ENCODE measurements at regions not wholly inside any gene's neighbourhood (a gene's known extent, or its start where the extent isn't known, plus 50 kb on each side); places are given as distances from the start of the nearest gene placed in this dataset.

GRCh38 chr2:43098539-43098938, 127.9 kb downstream of the ZFP36L2 start:
- TF ChIP-seq POLR2A (IDR thresholded peaks at IDR 0.05; ENCODE audit: extremely low read depth, insufficient read length) (no peak), MAX (IDR thresholded peaks at IDR 0.05; ENCODE audit: low read depth, low read length) (no peak), MYC (IDR thresholded peaks at IDR 0.05; ENCODE audit: low read depth, low read length) (no peak), CTCF (IDR thresholded peaks at IDR 0.05; ENCODE audit: low read depth, low read length) (no peak)
- no peak overlapping the region for H3K4me3 ChIP-seq (ENCODE audit: low read depth, low read length)
- DNase-seq (ENCODE audit: low read depth), result no peak

- DNase-seq (ENCODE audit: low read depth), result peak; percentile 46
- H3K4me3 ChIP-seq (ENCODE audit: low read depth, low read length), result no peak overlapping the region
- no peak for TF ChIP-seq POLR2A (IDR thresholded peaks at IDR 0.05; ENCODE audit: extremely low read depth, insufficient read length)
- TF ChIP-seq MAX (IDR thresholded peaks at IDR 0.05; ENCODE audit: low read depth, low read length), result no peak
- TF ChIP-seq MYC (IDR thresholded peaks at IDR 0.05; ENCODE audit: low read depth, low read length), result no peak
- no peak for TF ChIP-seq CTCF (IDR thresholded peaks at IDR 0.05; ENCODE audit: low read depth, low read length)
Observed at GRCh38 chr2:43097644-43098408, 128.6 kb downstream of the ZFP36L2 start.

- no peak for TF ChIP-seq MYC (IDR thresholded peaks at IDR 0.05; ENCODE audit: low read depth, low read length)
- no peak for TF ChIP-seq POLR2A (IDR thresholded peaks at IDR 0.05; ENCODE audit: extremely low read depth, insufficient read length)
- TF ChIP-seq MAX (IDR thresholded peaks at IDR 0.05; ENCODE audit: low read depth, low read length), result no peak
- TF ChIP-seq CTCF (IDR thresholded peaks at IDR 0.05; ENCODE audit: low read depth, low read length), result no peak
- H3K4me3 ChIP-seq (ENCODE audit: low read depth, low read length), result no peak overlapping the region
- DNase-seq (ENCODE audit: low read depth), result no peak
Observed at GRCh38 chr2:43095533-43096295, 130.7 kb downstream of the ZFP36L2 start.

- no peak for DNase-seq (ENCODE audit: low read depth)
- TF ChIP-seq POLR2A (IDR thresholded peaks at IDR 0.05; ENCODE audit: extremely low read depth, insufficient read length), result no peak
- no peak for TF ChIP-seq MAX (IDR thresholded peaks at IDR 0.05; ENCODE audit: low read depth, low read length)
- no peak for TF ChIP-seq CTCF (IDR thresholded peaks at IDR 0.05; ENCODE audit: low read depth, low read length)
- TF ChIP-seq MYC (IDR thresholded peaks at IDR 0.05; ENCODE audit: low read depth, low read length), result no peak
- H3K4me3 ChIP-seq (ENCODE audit: low read depth, low read length), result no peak overlapping the region
Observed at GRCh38 chr2:43092520-43093179, 133.8 kb downstream of the ZFP36L2 start.

GRCh38 chr2:43090317-43090716, 136.1 kb downstream of the ZFP36L2 start:
- TF ChIP-seq POLR2A (IDR thresholded peaks at IDR 0.05; ENCODE audit: extremely low read depth, insufficient read length), result no peak
- TF ChIP-seq CTCF (IDR thresholded peaks at IDR 0.05; ENCODE audit: low read depth, low read length), result no peak
- no peak for TF ChIP-seq MYC (IDR thresholded peaks at IDR 0.05; ENCODE audit: low read depth, low read length)
- no peak for TF ChIP-seq MAX (IDR thresholded peaks at IDR 0.05; ENCODE audit: low read depth, low read length)
- DNase-seq (ENCODE audit: low read depth), result no peak

More at GRCh38 chr2:43090317-43090716, 136.1 kb downstream of the ZFP36L2 start:
- no peak overlapping the region for H3K4me3 ChIP-seq (ENCODE audit: low read depth, low read length)
